SK-N-MC (cell line): ENCODE measurements at regions not wholly inside any gene's neighbourhood (a gene's known extent, or its start where the extent isn't known, plus 50 kb on each side); places are given as distances from the start of the nearest gene placed in this dataset.

Experiments
- DNase-seq: peaks from one replicate; pipeline ENCODE4 v3.0.0-alpha.2; 2011; ENCODE audit warnings: low read depth, low spot score
- H3K27ac ChIP-seq: fragments of 200-600 bp; sonication (generic); 2 replicates; pipeline ENCODE4 v1.5.1; 2016; ENCODE audit warnings: mixed run types
- H3K36me3 ChIP-seq: fragments of 200-600 bp; sonication (generic); 2 replicates; pipeline ENCODE4 v1.6.1; 2017; ENCODE audit warnings: antibody characterized with exemption, low read length, mixed read lengths; ENCODE audit not compliant: insufficient read depth
- H3K4me3 ChIP-seq: fragments of 200-600 bp; sonication (generic); 2 replicates; pipeline ENCODE4 v1.5.1; 2016
- H3K9ac ChIP-seq: fragments of 200-600 bp; sonication (generic); 2 replicates; pipeline ENCODE4 v1.8.0; 2017; ENCODE audit warnings: mixed run types, mixed read lengths; ENCODE audit not compliant: insufficient read length
- H3K9me3 ChIP-seq: fragments of 200-600 bp; sonication (generic); 2 replicates; pipeline ENCODE4 v1.6.1; 2017; ENCODE audit warnings: low read depth, mild to moderate bottlenecking, antibody characterized with exemption, low read length, moderate library complexity, mixed read lengths
- EZH2 ChIP-seq: fragments of 200-600 bp; sonication (generic); IDR thresholded peaks from one replicate; pipeline ENCODE4 v1.6.1; 2017; ENCODE audit warnings: antibody characterized with exemption
- FOXP2 ChIP-seq: optimal IDR thresholded peaks from 2 replicates; pipeline ENCODE3; 2011; ENCODE audit warnings: mild to moderate bottlenecking, moderate library complexity; ENCODE audit not compliant: insufficient read depth; ENCODE audit errors: extremely low read length, control extremely low read depth
- POLR2AphosphoS5 ChIP-seq: IDR thresholded peaks from 2 replicates; pipeline ENCODE4 v1.6.1; 2012; ENCODE audit warnings: mild to moderate bottlenecking, low read depth, low read length, borderline replicate concordance

GRCh38 chr3:99534951-99535704, 103.3 kb upstream of the COL8A1 start:
- TF ChIP-seq POLR2AphosphoS5 (no peak), FOXP2 (no peak), EZH2 (no peak)
- Histone ChIP-seq H3K36me3 (no peaks in the 10 kb centered on the region), H3K27ac (peak overlapping the region; percentile 61), H3K4me3 (no peak overlapping the region), H3K9ac (no peak overlapping the region), H3K9me3 (no peaks in the 10 kb centered on the region)
- no peak for DNase-seq

GRCh38 chr3:99532246-99532645, 106.1 kb upstream of the COL8A1 start:
- DNase-seq = no peak
- H3K9me3 ChIP-seq = no peaks in the 10 kb centered on the region
- TF ChIP-seq EZH2 = no peak
- no peak for TF ChIP-seq POLR2AphosphoS5
- no peak for TF ChIP-seq FOXP2
- no peak overlapping the region for H3K4me3 ChIP-seq
- H3K27ac ChIP-seq = no peak overlapping the region
- no peak overlapping the region for H3K9ac ChIP-seq
- no peaks in the 10 kb centered on the region for H3K36me3 ChIP-seq

DNA sequence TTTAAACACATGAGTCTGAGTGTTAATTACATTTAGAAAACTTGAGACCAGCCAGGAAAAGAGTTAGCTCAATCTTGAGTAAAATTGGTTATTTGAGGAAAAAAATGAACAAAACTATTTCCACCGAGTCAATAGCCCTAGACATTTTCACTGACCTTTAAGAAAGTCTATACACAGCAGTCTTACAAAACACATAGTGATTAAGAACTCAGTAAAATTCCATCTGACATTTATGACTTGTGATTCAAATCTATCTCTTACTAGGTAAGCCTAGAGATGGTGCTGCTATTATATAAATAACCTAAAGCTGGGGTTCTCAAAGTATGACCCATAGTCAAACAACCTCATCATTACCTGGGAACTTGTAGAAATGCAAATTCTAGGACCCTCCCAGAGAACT, 109.1 kb upstream of the COL8A1 start:
- H3K9me3 ChIP-seq = no peaks in the 10 kb centered on the region; the same call in 1 of the 2 replicates
- no peak overlapping the region for H3K9ac ChIP-seq
- no peak for DNase-seq
- peak overlapping the region; percentile 97; the same call in 1 of the 2 replicates for H3K27ac ChIP-seq
- TF ChIP-seq EZH2 (no peak), FOXP2 (no peak), POLR2AphosphoS5 (no peak)
- H3K36me3 ChIP-seq = no peaks in the 10 kb centered on the region
- H3K4me3 ChIP-seq = no peak overlapping the region

DNA sequence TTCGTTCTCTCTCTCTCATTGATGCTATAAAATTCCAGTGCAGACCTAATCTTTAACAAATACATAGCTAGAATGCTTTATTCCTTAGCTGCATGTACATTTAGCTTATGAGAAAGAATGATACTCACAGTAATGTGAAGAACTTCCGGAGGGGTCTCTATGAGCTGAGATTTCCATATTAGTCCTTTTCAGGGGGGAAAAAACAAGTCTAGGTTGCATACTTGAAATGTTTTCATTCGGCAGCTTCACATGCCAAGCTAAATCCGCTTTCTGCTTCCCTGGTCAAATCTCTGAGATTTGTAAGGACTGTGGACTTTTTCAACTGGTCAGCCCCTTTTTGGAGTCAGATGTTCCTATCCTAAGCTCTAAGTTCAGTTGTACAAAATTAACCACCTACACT, 111.5 kb upstream of the COL8A1 start:
- Histone ChIP-seq H3K4me3 (peak overlapping the region; percentile 47), H3K9me3 (no peaks in the 10 kb centered on the region; the same call in 1 of the 2 replicates), H3K36me3 (no peaks in the 10 kb centered on the region), H3K9ac (peak overlapping the region; percentile 67), H3K27ac (peak overlapping the region; percentile 97)
- no peak for DNase-seq
- TF ChIP-seq FOXP2 (no peak), EZH2 (no peak), POLR2AphosphoS5 (no peak)

DNA sequence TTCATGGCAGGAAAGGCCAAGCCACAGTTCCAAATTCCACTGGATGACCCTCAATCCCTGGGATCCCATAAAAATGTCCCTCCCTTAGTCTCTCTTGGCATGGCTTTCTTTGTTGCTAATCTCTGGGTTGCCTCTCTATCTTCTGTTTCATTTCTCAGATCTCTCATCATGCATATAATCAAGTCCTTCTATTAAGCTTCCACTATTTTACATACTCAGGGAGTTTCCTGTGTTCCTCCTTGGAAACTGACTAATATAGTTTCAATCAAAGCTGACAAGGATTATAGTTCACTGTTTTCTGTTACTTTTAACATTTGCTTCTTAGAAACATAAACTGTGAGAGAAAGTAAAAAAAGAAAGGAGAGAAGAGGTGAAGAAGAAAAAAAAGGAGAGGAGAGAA, 113.8 kb upstream of the COL8A1 start:
- Histone ChIP-seq H3K9me3 (no peaks in the 10 kb centered on the region; the same call in 1 of the 2 replicates), H3K27ac (peak overlapping the region; percentile 98), H3K36me3 (no peaks in the 10 kb centered on the region), H3K4me3 (peak overlapping the region; percentile 59; the same call in 1 of the 2 replicates), H3K9ac (peak overlapping the region; percentile 41)
- DNase-seq = no peak
- TF ChIP-seq POLR2AphosphoS5 (no peak), EZH2 (no peak), FOXP2 (no peak)

- Histone ChIP-seq H3K36me3 (no peaks in the 10 kb centered on the region), H3K4me3 (peak overlapping the region; percentile 59), H3K9me3 (no peaks in the 10 kb centered on the region; the same call in 1 of the 2 replicates), H3K9ac (peak overlapping the region; percentile 41), H3K27ac (peak overlapping the region; percentile 98)
- no peak for TF ChIP-seq POLR2AphosphoS5
- no peak for TF ChIP-seq EZH2
- no peak for TF ChIP-seq FOXP2
- DNase-seq = no peak
Observed at GRCh38 chr3:99523431-99524127, 114.8 kb upstream of the COL8A1 start.

DNA sequence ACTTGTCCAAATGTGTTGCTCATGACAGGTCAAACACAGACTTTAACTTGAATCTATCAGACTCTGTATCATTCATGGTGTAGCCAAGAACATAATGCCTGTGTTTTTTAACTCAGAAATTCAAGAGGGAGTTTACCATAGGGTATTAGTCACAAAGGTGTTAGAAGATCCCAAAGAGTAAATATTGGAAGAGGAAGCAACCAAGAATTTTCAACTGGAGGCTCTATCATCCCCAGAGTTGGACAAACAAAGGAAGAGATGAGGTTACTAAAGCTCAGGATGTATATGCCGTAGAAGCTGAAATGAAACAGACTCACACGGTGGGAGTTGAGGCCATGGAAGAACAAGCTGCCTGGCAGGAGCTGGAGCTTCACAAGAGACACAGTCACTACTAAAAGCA, 116.2 kb upstream of the COL8A1 start:
- TF ChIP-seq POLR2AphosphoS5 (no peak), EZH2 (no peak), FOXP2 (no peak)
- H3K36me3 ChIP-seq = no peaks in the 10 kb centered on the region
- peak overlapping the region; percentile 98 for H3K27ac ChIP-seq
- no peak overlapping the region for H3K9ac ChIP-seq
- H3K4me3 ChIP-seq = no peak overlapping the region
- no peaks in the 10 kb centered on the region; the same call in 1 of the 2 replicates for H3K9me3 ChIP-seq
- no peak for DNase-seq

DNA sequence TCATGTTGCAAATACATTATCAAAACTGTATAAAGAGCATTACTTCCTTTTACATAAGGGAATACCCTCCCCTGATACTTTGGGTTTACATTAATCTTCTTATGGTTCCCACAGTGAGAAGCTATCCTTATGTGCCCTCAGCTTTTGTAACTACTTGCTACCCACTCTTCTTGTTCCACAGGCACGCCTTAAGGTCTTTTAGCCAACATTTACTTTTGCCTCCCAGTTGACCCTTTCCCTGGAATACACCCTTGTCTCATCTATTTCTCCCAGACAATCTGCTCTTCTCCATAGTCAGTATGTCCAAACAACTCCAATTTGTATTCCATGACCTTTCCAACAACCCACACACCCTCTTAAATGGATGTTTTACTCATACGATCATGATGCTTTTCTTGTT, 116.8 kb upstream of the COL8A1 start:
- no peak for DNase-seq
- H3K9ac ChIP-seq = no peak overlapping the region
- TF ChIP-seq POLR2AphosphoS5 (no peak), EZH2 (no peak), FOXP2 (no peak)

DNA sequence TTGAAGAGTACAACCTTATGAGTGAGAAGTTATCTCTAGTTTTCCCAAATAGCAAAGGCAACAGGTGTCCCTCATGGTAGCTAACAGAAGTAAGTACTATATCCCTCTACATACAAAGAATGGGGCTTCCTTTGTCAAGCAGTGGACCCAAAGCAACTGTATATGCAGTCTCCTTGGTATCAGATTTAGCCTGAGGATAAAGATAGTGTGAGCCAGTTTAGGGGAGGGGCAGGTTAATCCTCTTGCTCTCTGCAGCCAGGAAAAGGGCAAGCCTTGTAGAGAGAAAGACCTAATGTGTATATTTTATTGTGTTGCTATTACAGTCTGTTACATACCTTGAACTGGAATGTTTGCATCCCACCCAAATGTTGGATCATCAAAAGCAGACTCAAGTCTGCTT, 117.9 kb upstream of the COL8A1 start:
- no peak for TF ChIP-seq FOXP2

More for the DNA sequence above, 116.8 kb upstream of the COL8A1 start:
- H3K36me3 ChIP-seq = no peaks in the 10 kb centered on the region
- H3K9me3 ChIP-seq = no peaks in the 10 kb centered on the region; the same call in 1 of the 2 replicates
- H3K27ac ChIP-seq = no peak overlapping the region
- H3K4me3 ChIP-seq = no peak overlapping the region

More for the DNA sequence above, 117.9 kb upstream of the COL8A1 start:
- H3K4me3 ChIP-seq = no peak overlapping the region
- no peaks in the 10 kb centered on the region for H3K36me3 ChIP-seq
- H3K9me3 ChIP-seq = no peaks in the 10 kb centered on the region; the same call in 1 of the 2 replicates
- H3K9ac ChIP-seq = no peak overlapping the region
- no peak for DNase-seq
- no peak overlapping the region for H3K27ac ChIP-seq
